H1 (cell line): ENCODE measurements at regions not wholly inside any gene's neighbourhood (a gene's known extent, or its start where the extent isn't known, plus 50 kb on each side); places are given as distances from the start of the nearest gene placed in this dataset.

Experiments used
- CTCF ChIA-PET: fragments of 300-600 bp; sonication (Branson Sonifier 250); formaldehyde crosslinking; loops from one replicate; lab custom pipeline; 2021; ENCODE audit not compliant: partially characterized antibody; lab: Charles Lee
- POLR2A ChIA-PET: fragments of 300-600 bp; sonication (Branson Sonifier 250); formaldehyde crosslinking; loops from one replicate; lab custom pipeline; 2021; ENCODE audit warnings: inconsistent platforms; ENCODE audit not compliant: partially characterized antibody; lab: Charles Lee
- DNase-seq, 2 experiments: peaks; one replicate each; pipeline versions ENCODE4 v3.0.0 to v3.0.0-alpha.2; 2010 to 2022; ENCODE audit warnings: low spot score in 2 of 2, low read depth in 1 of 2, mixed read lengths in 1 of 2
- FAIRE-seq: peaks from 2 replicates; lab custom pipeline; 2011; peaks lifted over from hg19 to GRCh38; lab: Jason Lieb, UNC
- H2AFZ ChIP-seq: 2 replicates; pipeline ENCODE4 v1.8.1; 2012; ENCODE audit warnings: low read length, inconsistent platforms
- H2AK5ac ChIP-seq: 2 replicates; pipeline ENCODE4 v1.6.1; 2013; ENCODE audit warnings: low read depth, low read length
- H2BK120ac ChIP-seq: replicated peaks from 2 replicates; pipeline ENCODE3; 2013; ENCODE audit warnings: low read depth, low read length, inconsistent platforms
- H2BK12ac ChIP-seq: 2 replicates; pipeline ENCODE4 v1.6.1; 2013; ENCODE audit warnings: low read depth, low read length
- H2BK15ac ChIP-seq: 2 replicates; pipeline ENCODE4 v1.6.1; 2013; ENCODE audit warnings: low read length
- H2BK20ac ChIP-seq: 2 replicates; pipeline ENCODE4 v1.6.1; 2013; ENCODE audit warnings: low read length
- H2BK5ac ChIP-seq: 2 replicates; pipeline ENCODE4 v1.6.1; 2013; ENCODE audit warnings: low read depth, low read length
- H3K14ac ChIP-seq: 2 replicates; pipeline ENCODE4 v1.6.1; 2013; ENCODE audit warnings: inconsistent platforms; ENCODE audit not compliant: insufficient read length
- H3K18ac ChIP-seq: 2 replicates; pipeline ENCODE4 v1.6.1; 2013; ENCODE audit warnings: low read length; ENCODE audit errors: extremely low read depth
- H3K23ac ChIP-seq: 2 replicates; pipeline ENCODE4 v1.6.1; 2013; ENCODE audit warnings: inconsistent platforms; ENCODE audit not compliant: insufficient read length
- H3K23me2 ChIP-seq: 2 replicates; pipeline ENCODE4 v1.6.1; 2013; ENCODE audit warnings: low read depth, low read length
- H3K27ac ChIP-seq: 2 replicates; pipeline ENCODE4 v1.6.1; 2011; ENCODE audit warnings: low read depth, low read length, inconsistent platforms
- H3K27me3 ChIP-seq, 4 experiments: replicated peaks in 1 of 4; 1 replicate in 1 of 4; 2 replicates in 3 of 4; pipeline versions ENCODE4 v1.6.1 to v1.8.1; 2011 to 2013; ENCODE audit warnings: low read length in 3 of 4, mild to moderate bottlenecking in 3 of 4, inconsistent platforms in 2 of 4, mixed read lengths in 2 of 4, moderate library complexity in 1 of 4; ENCODE audit not compliant: control insufficient read depth in 3 of 4, insufficient read depth in 3 of 4; ENCODE audit errors: extremely low read depth in 1 of 4
- H3K36me3 ChIP-seq, 4 experiments: 2 replicates each; pipeline versions ENCODE4 v1.6.1 to v1.8.1; 2011 to 2013; ENCODE audit warnings: mild to moderate bottlenecking in 4 of 4, low read length in 3 of 4, moderate library complexity in 2 of 4, control low read depth in 1 of 4, inconsistent platforms in 1 of 4; ENCODE audit not compliant: insufficient read depth in 4 of 4, control insufficient read depth in 2 of 4
- H3K4ac ChIP-seq: replicated peaks from 2 replicates; pipeline ENCODE3; 2013; ENCODE audit warnings: low read length, low read depth, mixed read lengths, inconsistent platforms; ENCODE audit not compliant: insufficient read length
- H3K4me1 ChIP-seq, 4 experiments: replicated peaks in 1 of 4; 1 replicate in 1 of 4; 2 replicates in 3 of 4; pipeline versions ENCODE4 v1.6.1 to v1.8.1; 2011 to 2013; ENCODE audit warnings: low read length in 3 of 4, inconsistent platforms in 2 of 4, mixed read lengths in 1 of 4; ENCODE audit not compliant: insufficient read depth in 4 of 4, control insufficient read depth in 3 of 4
- H3K4me2 ChIP-seq, 2 experiments: 2 replicates each; pipeline versions ENCODE4 v1.6.1 to v1.8.1; 2011 to 2013; ENCODE audit warnings: low read depth in 2 of 2, low read length in 2 of 2, control low read depth in 1 of 2, inconsistent platforms in 1 of 2, mild to moderate bottlenecking in 1 of 2; ENCODE audit not compliant: insufficient read depth in 1 of 2
- H3K4me3 ChIP-seq, 4 experiments: fragments of 200-600, 300-600 bp in 1 of 4; sonication (generic), shearing (Covaris generic), sonication (Bioruptor Twin) in 1 of 4; 2 replicates each; pipeline versions ENCODE4 v1.5.1 to v1.8.1; 2011 to 2016; ENCODE audit warnings: low read length in 4 of 4, low read depth in 3 of 4, control low read depth in 2 of 4, inconsistent platforms in 2 of 4, mild to moderate bottlenecking in 2 of 4, mixed read lengths in 1 of 4, moderate library complexity in 1 of 4; ENCODE audit not compliant: insufficient read depth in 2 of 4; ENCODE audit errors: extremely low read depth in 1 of 4
- H3K56ac ChIP-seq: replicated peaks from 2 replicates; pipeline ENCODE3; 2013; ENCODE audit warnings: low read depth, mild to moderate bottlenecking, mixed read lengths, low read length, inconsistent platforms; ENCODE audit not compliant: insufficient read length
- H3K79me1 ChIP-seq: 2 replicates; pipeline ENCODE4 v1.6.1; 2013; ENCODE audit warnings: low read depth, low read length, control low read depth
- H3K79me2 ChIP-seq, 2 experiments: 2 replicates each; pipeline versions ENCODE4 v1.6.1 to v1.8.1; 2012 to 2013; ENCODE audit warnings: low read length in 2 of 2, mild to moderate bottlenecking in 2 of 2, inconsistent platforms in 1 of 2; ENCODE audit not compliant: insufficient read depth in 2 of 2, control insufficient read depth in 1 of 2
- H3K9ac ChIP-seq, 4 experiments: replicated peaks in 1 of 4; 1 replicate in 1 of 4; 2 replicates in 3 of 4; pipeline versions ENCODE4 v1.6.1 to v1.8.1; 2011 to 2013; ENCODE audit warnings: low read depth in 3 of 4, low read length in 3 of 4, control low read depth in 2 of 4, mild to moderate bottlenecking in 2 of 4, moderate library complexity in 2 of 4, inconsistent platforms in 1 of 4; ENCODE audit errors: extremely low read depth in 1 of 4
- H3K9me3 ChIP-seq, 2 experiments: 2 replicates each; pipeline versions ENCODE4 v1.6.1 to v1.8.1; 2012 to 2013; ENCODE audit warnings: mild to moderate bottlenecking in 2 of 2, moderate library complexity in 2 of 2, control low read depth in 1 of 2, inconsistent platforms in 1 of 2, low read depth in 1 of 2, low read length in 1 of 2, mixed read lengths in 1 of 2; ENCODE audit not compliant: insufficient read depth in 2 of 2
- H4K20me1 ChIP-seq, 2 experiments: replicated peaks in 1 of 2; 2 replicates each; pipeline versions ENCODE3 to v1.8.1; 2011 to 2013; ENCODE audit warnings: inconsistent platforms in 2 of 2, low read length in 2 of 2, mild to moderate bottlenecking in 1 of 2; ENCODE audit not compliant: insufficient read depth in 2 of 2, control insufficient read depth in 1 of 2
- H4K5ac ChIP-seq: 2 replicates; pipeline ENCODE4 v1.6.1; 2013; ENCODE audit warnings: low read length, low read depth, mixed read lengths, inconsistent platforms; ENCODE audit not compliant: insufficient read length
- H4K8ac ChIP-seq: 2 replicates; pipeline ENCODE4 v1.8.0; 2013; ENCODE audit warnings: mild to moderate bottlenecking, moderate library complexity, low read length, inconsistent platforms; ENCODE audit not compliant: insufficient read depth; ENCODE audit errors: extremely low read depth
- H4K91ac ChIP-seq: replicated peaks from 2 replicates; pipeline ENCODE3; 2013; ENCODE audit warnings: low read length, mixed read lengths, inconsistent platforms; ENCODE audit not compliant: insufficient read length
- CBX5 ChIP-seq: fragments of 300-800, 300-1000 bp; sonication (generic); IDR thresholded peaks from 2 replicates; pipeline ENCODE4 v1.7.1; 2016; ENCODE audit warnings: antibody characterized with exemption, low read length, low read depth
- CHD2 ChIP-seq: IDR thresholded peaks from 2 replicates; pipeline ENCODE4 v1.6.1; 2012; ENCODE audit warnings: low read length, improper control_type of control experiment
- GABPA ChIP-seq: IDR thresholded peaks from 2 replicates; pipeline ENCODE4 v1.6.1; 2011; ENCODE audit warnings: mild to moderate bottlenecking, low read length, moderate library complexity, borderline replicate concordance; ENCODE audit not compliant: insufficient read depth
- MAFK ChIP-seq: IDR thresholded peaks from 2 replicates; pipeline ENCODE4 v1.6.1; 2012; ENCODE audit warnings: low read depth, mild to moderate bottlenecking, improper control_type of control experiment, low read length
- RAD21 ChIP-seq, 2 experiments: IDR thresholded peaks in 1 of 2; conservative IDR thresholded peaks in 1 of 2; 2 replicates each; pipeline ENCODE4 v1.6.1; 2011; ENCODE audit warnings: low read depth in 2 of 2, low read length in 2 of 2, improper control_type of control experiment in 1 of 2, inconsistent platforms in 1 of 2, mild to moderate bottlenecking in 1 of 2, moderate library complexity in 1 of 2
- RNF2 ChIP-seq: fragments of 200-900, 300-1000 bp; sonication (generic); IDR thresholded peaks from 2 replicates; pipeline ENCODE4 v1.7.1; 2016; ENCODE audit warnings: borderline replicate concordance, low read depth, mild to moderate bottlenecking, antibody characterized with exemption, low read length; ENCODE audit not compliant: poor library complexity, severe bottlenecking; ENCODE audit errors: missing control alignments
- RXRA ChIP-seq: IDR thresholded peaks from 2 replicates; pipeline ENCODE4 v1.6.1; 2011; ENCODE audit warnings: low read depth, mild to moderate bottlenecking, low read length, moderate library complexity; ENCODE audit not compliant: insufficient read depth
- SIRT6 ChIP-seq: IDR thresholded peaks from one replicate; pipeline ENCODE4 v1.7.1; 2012; ENCODE audit warnings: low read length, inconsistent platforms
- SIX5 ChIP-seq: IDR thresholded peaks from 2 replicates; pipeline ENCODE4 v1.6.1; 2011; ENCODE audit warnings: mild to moderate bottlenecking, low read depth, low read length
- SUZ12 ChIP-seq: fragments of 200-600 bp; sonication (generic); IDR thresholded peaks from 2 replicates; pipeline ENCODE4 v1.6.1; 2012; ENCODE audit warnings: mild to moderate bottlenecking, inconsistent platforms, low read length, moderate library complexity, mixed read lengths
- TBP ChIP-seq: IDR thresholded peaks from 2 replicates; pipeline ENCODE4 v1.6.1; 2011; ENCODE audit warnings: low read depth, low read length, improper control_type of control experiment
- YY1 ChIP-seq: IDR thresholded peaks from 2 replicates; pipeline ENCODE4 v1.6.1; 2011; ENCODE audit warnings: low read depth, mild to moderate bottlenecking, low read length
- ZNF274 ChIP-seq: IDR thresholded peaks from 2 replicates; pipeline ENCODE4 v1.7.0; 2012; ENCODE audit warnings: low read length, borderline replicate concordance; ENCODE audit errors: extremely low read depth
- WGBS, 2 experiments: shearing (Covaris generic) in 1 of 2; methylation state at CpG; one replicate each; pipeline versions ENCODE4 v1.1.6 to v1.1.7; 2013 to 2015; ENCODE audit warnings: low lambda C conversion rate in 2 of 2, mixed read lengths in 2 of 2, inconsistent platforms in 1 of 2, low coverage in 1 of 2, missing lambda C conversion rate in 1 of 2; ENCODE audit not compliant: insufficient replicate concordance in 2 of 2, insufficient coverage in 1 of 2, insufficient read length in 1 of 2; ENCODE audit errors: extremely low coverage in 1 of 2, missing lambda C conversion rate in 1 of 2; 5-methylcytosine and 5-hydroxymethylcytosine counted together
- TF ChIP-seq, protein P1 (sequence below): IDR thresholded peaks from 2 replicates; pipeline ENCODE4 v1.6.1; 2011; ENCODE audit warnings: low read length, improper control_type of control experiment

DNA sequence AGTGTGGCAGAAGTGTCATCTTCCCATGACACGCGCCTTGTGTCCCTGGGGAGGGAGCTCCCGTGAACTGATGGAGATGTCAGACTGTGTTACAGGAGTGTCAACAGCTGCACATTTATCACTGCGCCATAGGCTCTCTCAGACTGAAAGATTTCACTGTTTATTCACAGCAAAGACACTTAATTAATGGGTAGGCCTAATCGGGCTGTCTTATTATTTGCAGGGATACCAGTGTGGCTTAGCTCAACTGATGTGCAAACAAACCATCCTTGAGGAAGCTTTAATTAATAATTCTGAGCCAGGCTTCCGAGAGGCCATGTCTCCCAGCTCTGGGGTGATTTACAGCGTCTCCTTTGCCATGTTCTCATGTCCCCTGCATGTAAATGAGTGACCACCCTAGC, 771.0 kb downstream of the QKI start:
- no peak overlapping the region for H2BK20ac ChIP-seq
- no peak overlapping the region for H2AFZ ChIP-seq
- H3K79me1 ChIP-seq, result no peaks in the 10 kb centered on the region
- peaks cover 0 to 3% of the 10 kb centered on the region in 2 experiments; a peak in 1 of 4 replicates for H3K9me3 ChIP-seq
- no peak overlapping the region for H2BK15ac ChIP-seq
- ChIA-PET POLR2A (no interaction called here), CTCF (interaction anchor here (0.7 to 0.8 kb wide), 2 partner anchors 58 to 92 kb away, joined by 3 read pairs; no protein-coding TSS in a partner anchor)
- H3K14ac ChIP-seq, result no peak overlapping the region
- no peak overlapping the region for H3K4me3 ChIP-seq
- no peak overlapping the region for H4K91ac ChIP-seq
- no peaks in the 10 kb centered on the region for H3K23me2 ChIP-seq
- WGBS, 2 experiments, result 86% methylated on average over 7 of the region's 7 CpGs; no CpG with 5 or more reads in 1 of the 2 experiments
- FAIRE-seq (no peak), DNase-seq (no peak)
- no peak overlapping the region for H2BK5ac ChIP-seq
- H4K8ac ChIP-seq, result no peak overlapping the region
- H3K4me2 ChIP-seq, result no peak overlapping the region
- TF ChIP-seq MAFK, result no peak
- TF ChIP-seq CBX5, result no peak
- TF ChIP-seq RNF2, result no peak
- no peak for TF ChIP-seq GABPA
- no peak for TF ChIP-seq CHD2
- no peak for TF ChIP-seq YY1
- TF ChIP-seq RAD21 (IDR thresholded peaks at IDR 0.05 in 1 of 2, conservative IDR thresholded peaks at IDR 0.05 in 1 of 2; ENCODE audit: low read depth in 2 of 2, low read length in 2 of 2), result no peak
- TF ChIP-seq, protein P1, sequence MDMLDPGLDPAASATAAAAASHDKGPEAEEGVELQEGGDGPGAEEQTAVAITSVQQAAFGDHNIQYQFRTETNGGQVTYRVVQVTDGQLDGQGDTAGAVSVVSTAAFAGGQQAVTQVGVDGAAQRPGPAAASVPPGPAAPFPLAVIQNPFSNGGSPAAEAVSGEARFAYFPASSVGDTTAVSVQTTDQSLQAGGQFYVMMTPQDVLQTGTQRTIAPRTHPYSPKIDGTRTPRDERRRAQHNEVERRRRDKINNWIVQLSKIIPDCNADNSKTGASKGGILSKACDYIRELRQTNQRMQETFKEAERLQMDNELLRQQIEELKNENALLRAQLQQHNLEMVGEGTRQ, result no peak
- TF ChIP-seq SUZ12, result no peak
- no peak for TF ChIP-seq RXRA
- TF ChIP-seq SIX5, result no peak
- no peak for TF ChIP-seq ZNF274
- TF ChIP-seq TBP, result no peak
- no peak for TF ChIP-seq SIRT6
- H2BK120ac ChIP-seq, result no peak overlapping the region
- H3K18ac ChIP-seq, result no peak overlapping the region
- no peaks in the 10 kb centered on the region for H3K36me3 ChIP-seq
- no peaks in the 10 kb centered on the region for H3K79me2 ChIP-seq
- no peak overlapping the region for H3K23ac ChIP-seq
- H3K56ac ChIP-seq, result no peak overlapping the region
- no peak overlapping the region for H2BK12ac ChIP-seq
- H4K20me1 ChIP-seq, result no peaks in the 10 kb centered on the region
- H3K9ac ChIP-seq, result no peak overlapping the region
- no peak overlapping the region for H3K4ac ChIP-seq
- no peak overlapping the region for H4K5ac ChIP-seq
- no peaks in the 10 kb centered on the region for H3K27me3 ChIP-seq
- H3K27ac ChIP-seq, result no peak overlapping the region
- no peak overlapping the region for H2AK5ac ChIP-seq
- H3K4me1 ChIP-seq, result peaks cover 0 to 4% (median 0%) of the 10 kb centered on the region in 4 experiments; a peak in 1 of 7 replicates
